KMS-11 (cell line): ENCODE measurements at regions not wholly inside any gene's neighbourhood (a gene's known extent, or its start where the extent isn't known, plus 50 kb on each side); places are given as distances from the start of the nearest gene placed in this dataset.

ENCODE experiments used
- H2AFZ ChIP-seq: fragments of 200-600 bp; sonication (generic); 2 replicates; pipeline ENCODE4 v1.6.1; 2016; ENCODE audit warnings: antibody characterized with exemption, mixed run types, low read depth
- H3K27ac ChIP-seq: fragments of 200-600 bp; sonication (generic); 2 replicates; pipeline ENCODE4 v1.6.1; 2016; ENCODE audit warnings: mild to moderate bottlenecking, mixed run types
- H3K27me3 ChIP-seq: fragments of 200-600 bp; sonication (generic); 2 replicates; pipeline ENCODE4 v1.6.1; 2017; ENCODE audit warnings: mild to moderate bottlenecking, low read depth, mixed run types, moderate library complexity; ENCODE audit not compliant: insufficient read depth
- H3K36me3 ChIP-seq: fragments of 200-600 bp; sonication (generic); 2 replicates; pipeline ENCODE4 v1.6.1; 2017; ENCODE audit warnings: mild to moderate bottlenecking, mixed run types; ENCODE audit not compliant: insufficient read depth
- H3K4me1 ChIP-seq: fragments of 200-600 bp; sonication (generic); 2 replicates; pipeline ENCODE4 v1.6.1; 2016; ENCODE audit warnings: mild to moderate bottlenecking, low read depth, mixed run types; ENCODE audit not compliant: poor library complexity, severe bottlenecking
- H3K4me2 ChIP-seq: fragments of 200-600 bp; sonication (generic); 2 replicates; pipeline ENCODE4 v1.7.0; 2016; ENCODE audit warnings: mild to moderate bottlenecking, mixed run types
- H3K4me3 ChIP-seq: fragments of 200-600 bp; sonication (generic); IDR thresholded peaks from 2 replicates; pipeline ENCODE4 v1.6.1; 2017; ENCODE audit warnings: low read depth, low read length, mixed read lengths; ENCODE audit not compliant: insufficient read depth
- H3K79me2 ChIP-seq: fragments of 200-600 bp; sonication (generic); 2 replicates; pipeline ENCODE4 v1.6.1; 2016; ENCODE audit warnings: low read depth, mixed run types; ENCODE audit not compliant: insufficient read depth
- H3K9ac ChIP-seq: fragments of 200-600 bp; sonication (generic); 2 replicates; pipeline ENCODE4 v1.6.1; 2016; ENCODE audit warnings: mild to moderate bottlenecking, mixed run types
- H4K20me1 ChIP-seq: fragments of 200-600 bp; sonication (generic); 2 replicates; pipeline ENCODE4 v1.6.1; 2016; ENCODE audit warnings: mild to moderate bottlenecking, mixed run types; ENCODE audit not compliant: insufficient read depth
- CTCF ChIP-seq: fragments of 200-600 bp; sonication (generic); conservative IDR thresholded peaks from 2 replicates; pipeline ENCODE4 v1.6.1; 2017; ENCODE audit warnings: low read depth, mild to moderate bottlenecking, antibody characterized with exemption, low read length, moderate library complexity, mixed read lengths

- H4K20me1 ChIP-seq: no peaks in the 10 kb centered on the region
- no peak overlapping the region for H3K9ac ChIP-seq
- no peak overlapping the region for H3K27ac ChIP-seq
- no peak overlapping the region for H2AFZ ChIP-seq
- no peaks in the 10 kb centered on the region for H3K79me2 ChIP-seq
- no peaks in the 10 kb centered on the region for H3K36me3 ChIP-seq
- H3K4me2 ChIP-seq: no peak overlapping the region
- no peaks in the 10 kb centered on the region for H3K4me1 ChIP-seq
- TF ChIP-seq CTCF: no peak
- no peaks in the 10 kb centered on the region for H3K27me3 ChIP-seq
- no peak overlapping the region for H3K4me3 ChIP-seq
These were observed 119.2 kb downstream of the RWDD3 start for GRCh38 chr1:95353194-95353593.

GRCh38 chr1:95364546-95364945 is 130.5 kb downstream of the RWDD3 start:
- Histone ChIP-seq H3K36me3 (no peaks in the 10 kb centered on the region), H2AFZ (no peak overlapping the region), H3K4me3 (no peak overlapping the region), H3K4me1 (no peaks in the 10 kb centered on the region), H3K9ac (no peak overlapping the region), H3K27ac (no peak overlapping the region), H3K4me2 (no peak overlapping the region), H3K79me2 (no peaks in the 10 kb centered on the region), H4K20me1 (no peaks in the 10 kb centered on the region), H3K27me3 (no peaks in the 10 kb centered on the region)
- no peak for TF ChIP-seq CTCF

- no peak overlapping the region for H3K4me3 ChIP-seq
- no peaks in the 10 kb centered on the region for H3K27me3 ChIP-seq
- H3K79me2 ChIP-seq: no peaks in the 10 kb centered on the region
These were observed 132.5 kb downstream of the RWDD3 start for GRCh38 chr1:95366498-95366897.

GRCh38 chr1:95368178-95368577 is 134.2 kb downstream of the RWDD3 start:
- H3K79me2 ChIP-seq: no peaks in the 10 kb centered on the region
- H4K20me1 ChIP-seq: no peaks in the 10 kb centered on the region
- H3K27ac ChIP-seq: no peak overlapping the region
- no peak overlapping the region for H3K4me3 ChIP-seq
- no peak overlapping the region for H3K4me2 ChIP-seq
- no peak overlapping the region for H3K9ac ChIP-seq
- no peak for TF ChIP-seq CTCF
- no peak overlapping the region for H2AFZ ChIP-seq
- H3K36me3 ChIP-seq: no peaks in the 10 kb centered on the region
- H3K27me3 ChIP-seq: no peaks in the 10 kb centered on the region
- H3K4me1 ChIP-seq: no peaks in the 10 kb centered on the region

More at GRCh38 chr1:95366498-95366897, 132.5 kb downstream of the RWDD3 start:
- no peaks in the 10 kb centered on the region for H3K4me1 ChIP-seq
- H3K27ac ChIP-seq: no peak overlapping the region
- H3K36me3 ChIP-seq: no peaks in the 10 kb centered on the region
- H2AFZ ChIP-seq: no peak overlapping the region
- H3K9ac ChIP-seq: no peak overlapping the region
- no peak for TF ChIP-seq CTCF
- no peak overlapping the region for H3K4me2 ChIP-seq
- H4K20me1 ChIP-seq: no peaks in the 10 kb centered on the region
